IPS DF 4.7 (cell line): ENCODE measurements at regions not wholly inside any gene's neighbourhood (a gene's known extent, or its start where the extent isn't known, plus 50 kb on each side); places are given as distances from the start of the nearest gene placed in this dataset.
"Not testable (repeated sequence)": the region's sequence is repeated elsewhere in the genome, so short reads cannot be mapped to it uniquely, and the experiment has no call there.

ENCODE experiments used
- DNase-seq: peaks from one replicate; pipeline ENCODE4 v3.0.0-alpha.2; 2013; ENCODE audit warnings: low spot score; ENCODE audit errors: extremely low read depth

- DNase-seq: not testable (repeated sequence)
Observed at GRCh38 chr1:222470252-222470805, 77.6 kb downstream of the HHIPL2 start.

- no peak for DNase-seq
Observed at GRCh38 chr1:222466150-222466865, 81.6 kb downstream of the HHIPL2 start.

DNA sequence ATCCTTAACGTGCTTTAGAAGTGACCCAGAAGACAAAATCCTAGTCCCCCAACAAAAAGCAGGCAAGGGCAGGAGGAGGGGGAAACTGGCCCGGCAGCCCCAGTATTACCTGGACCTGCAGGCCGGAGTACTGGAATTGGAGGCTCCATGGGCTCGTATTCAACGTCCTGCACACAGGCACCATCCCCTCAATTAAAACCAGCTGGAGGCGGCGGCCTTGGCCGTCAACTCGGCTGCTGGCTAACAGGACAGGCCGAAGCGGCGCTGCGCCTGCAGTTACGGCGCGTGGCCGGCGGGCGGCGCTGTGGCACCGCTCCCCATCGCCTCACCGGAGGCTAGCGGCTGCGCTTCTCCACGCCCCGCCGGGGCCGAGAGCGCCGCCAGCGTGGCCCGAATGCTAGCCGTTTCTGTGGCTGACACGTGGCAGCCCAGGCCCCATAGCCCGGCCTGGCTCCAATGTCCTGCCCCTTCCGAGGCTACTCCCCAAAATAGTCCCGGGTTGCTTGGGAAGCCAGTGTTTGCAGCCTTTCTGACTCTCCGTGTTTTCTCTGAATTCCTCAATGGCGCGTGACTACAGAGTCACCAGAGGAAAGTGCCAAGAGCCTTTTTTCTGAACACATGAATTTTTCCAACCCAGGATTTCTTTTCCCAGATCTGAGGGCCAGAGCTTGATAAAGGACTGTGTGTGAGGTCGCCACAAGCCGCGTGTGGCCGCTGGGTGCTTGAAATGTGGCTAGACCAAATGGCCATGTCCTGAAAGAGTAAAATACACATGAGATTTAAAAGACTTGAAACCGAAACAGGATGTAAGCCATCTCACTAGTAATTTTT, 82.5 kb downstream of the HHIPL2 start:
- DNase-seq: no peak

DNA sequence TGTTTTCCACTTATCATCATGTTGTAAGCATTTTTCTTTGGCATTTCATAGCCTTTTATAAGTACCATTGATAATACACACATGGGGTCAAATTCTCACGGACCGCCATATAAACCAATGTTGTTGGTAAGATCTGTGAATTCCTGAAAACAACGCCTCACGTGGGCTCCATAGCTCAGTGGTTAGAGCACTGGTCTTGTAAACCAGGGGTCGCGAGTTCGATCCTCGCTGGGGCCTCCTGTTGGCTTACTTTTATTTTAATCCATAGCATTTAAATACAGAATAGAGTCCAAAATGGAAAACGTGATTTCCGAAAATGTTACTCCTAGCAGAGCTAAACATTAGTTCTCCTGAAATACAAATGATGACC, 83.1 kb downstream of the HHIPL2 start:
- DNase-seq: no peak

- no peak for DNase-seq
Observed at GRCh38 chr1:222463059-222463730, 84.7 kb downstream of the HHIPL2 start.

DNA sequence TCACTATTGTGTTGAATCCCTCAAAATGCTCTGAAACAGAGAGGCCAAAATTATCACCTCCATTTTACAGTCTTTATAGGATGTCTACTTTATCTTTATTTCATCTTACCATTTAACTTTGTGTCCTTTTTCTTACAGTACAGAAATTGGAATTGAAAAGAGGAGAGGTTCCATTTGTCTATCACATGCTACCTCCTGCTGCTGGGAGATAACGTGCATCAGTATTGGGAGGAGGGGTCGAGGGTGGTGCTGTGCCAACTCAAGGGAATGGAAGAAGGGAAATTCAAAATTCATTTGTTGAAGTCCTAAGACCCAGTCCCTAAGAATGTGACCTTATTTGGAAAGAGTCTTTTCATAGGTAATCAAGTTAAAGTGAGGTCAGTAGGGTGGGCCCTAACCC, 85.3 kb downstream of the HHIPL2 start:
- DNase-seq: no peak

DNA sequence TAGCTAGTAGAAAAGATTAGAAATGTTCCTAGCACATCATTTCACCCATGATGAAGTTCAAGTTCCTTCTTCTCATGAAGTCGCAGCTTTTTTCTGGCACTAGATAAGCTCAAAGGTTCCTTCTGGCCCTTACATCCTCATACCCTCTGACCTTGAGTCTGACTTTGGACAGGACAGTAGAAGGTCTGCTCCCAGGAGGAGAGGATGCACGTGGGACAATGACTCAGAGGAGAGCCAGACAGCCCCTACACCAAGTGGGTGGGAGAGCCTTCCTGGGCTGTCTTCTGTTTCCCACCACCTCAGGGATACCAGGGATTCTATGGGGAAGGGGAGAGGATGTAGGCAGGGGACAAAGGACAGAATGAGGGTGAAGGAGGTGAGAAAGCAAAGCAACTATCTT, 86.0 kb downstream of the HHIPL2 start:
- no peak for DNase-seq

DNA sequence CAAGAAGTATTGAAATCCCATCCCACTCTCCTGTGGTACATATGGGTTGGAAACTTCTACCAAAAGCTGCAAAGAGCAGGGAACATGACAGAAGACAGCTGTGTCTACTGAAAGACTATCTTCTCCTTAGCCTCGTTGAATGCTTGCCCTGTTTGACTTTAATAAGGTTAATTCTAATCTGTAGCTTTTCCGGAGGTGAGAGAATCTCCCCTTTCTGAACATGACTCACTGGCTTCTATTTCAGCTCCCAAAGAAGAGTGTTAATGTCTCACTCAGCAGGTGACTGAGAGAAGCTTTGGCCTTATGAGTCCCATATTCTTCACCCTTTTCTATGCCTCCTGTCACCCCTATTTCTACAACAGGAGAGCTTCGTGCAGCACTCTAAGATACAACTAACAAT, 88.3 kb downstream of the HHIPL2 start:
- no peak for DNase-seq

DNA sequence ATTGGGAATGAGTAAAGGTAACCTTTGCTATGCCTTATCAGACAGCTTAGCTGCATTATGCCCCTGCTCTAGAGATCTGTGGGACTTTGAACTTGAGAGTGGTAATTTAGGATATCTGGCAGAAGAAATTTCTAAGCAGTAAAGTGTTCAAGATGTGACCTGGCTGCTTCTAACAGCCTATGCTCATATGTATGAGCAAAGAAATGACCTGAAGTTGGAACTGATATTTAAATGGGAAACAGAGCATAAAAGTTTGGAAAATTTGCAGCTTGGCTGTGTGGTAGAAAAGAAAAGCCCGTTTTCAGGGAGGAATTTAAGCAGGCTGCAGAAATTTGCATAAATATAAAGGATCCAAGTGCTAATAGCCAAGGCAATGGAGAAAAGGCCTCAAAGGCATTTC, 90.4 kb downstream of the HHIPL2 start:
- no peak for DNase-seq

GRCh38 chr1:222457084-222457483, 90.8 kb downstream of the HHIPL2 start:
- DNase-seq: no peak

- no peak for DNase-seq
Observed at GRCh38 chr1:222455188-222455879, 92.6 kb downstream of the HHIPL2 start.

GRCh38 chr1:222454782-222455181, 93.1 kb downstream of the HHIPL2 start:
- no peak for DNase-seq

- DNase-seq: no peak
Observed at GRCh38 chr1:222454186-222454585, 93.7 kb downstream of the HHIPL2 start.

DNA sequence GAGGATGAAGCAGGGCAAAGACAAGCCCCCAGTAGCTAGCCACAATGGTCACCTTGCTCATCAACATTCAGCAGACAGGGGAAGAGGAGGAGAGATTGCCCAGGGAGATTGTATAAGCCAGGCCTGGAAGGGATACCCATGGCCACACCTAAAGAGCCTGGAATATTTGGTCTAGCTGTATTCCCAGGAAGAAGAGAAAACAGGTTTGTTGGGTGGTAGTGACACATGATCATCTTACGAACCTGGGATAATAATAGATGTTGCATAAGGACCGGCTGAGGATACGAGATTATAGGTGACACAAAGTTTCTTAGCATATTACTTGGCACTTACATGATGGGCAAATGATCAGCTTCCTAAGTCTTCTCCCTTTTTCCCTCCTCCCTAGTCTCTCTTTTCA, 95.9 kb downstream of the HHIPL2 start:
- no peak for DNase-seq

DNA sequence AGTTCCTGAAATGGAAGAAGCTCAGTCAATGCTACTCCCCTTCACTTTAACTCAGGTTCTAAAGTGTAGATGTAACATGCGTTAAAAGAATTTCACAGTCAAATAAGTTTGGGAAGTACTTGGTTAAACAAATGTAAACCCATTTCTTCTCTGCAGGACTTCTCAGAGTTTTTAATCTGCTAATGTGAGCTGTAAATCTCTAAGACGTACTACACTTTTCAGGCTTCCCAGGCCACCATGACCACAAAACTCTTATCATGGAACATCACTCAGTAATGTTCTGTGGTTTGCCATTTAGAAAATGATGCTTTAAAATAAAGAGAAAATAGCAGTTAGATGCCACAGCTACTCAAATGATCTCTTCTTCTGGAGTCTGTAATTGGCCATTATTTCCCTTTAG, 104.3 kb downstream of the HHIPL2 start:
- DNase-seq: no peak

DNA sequence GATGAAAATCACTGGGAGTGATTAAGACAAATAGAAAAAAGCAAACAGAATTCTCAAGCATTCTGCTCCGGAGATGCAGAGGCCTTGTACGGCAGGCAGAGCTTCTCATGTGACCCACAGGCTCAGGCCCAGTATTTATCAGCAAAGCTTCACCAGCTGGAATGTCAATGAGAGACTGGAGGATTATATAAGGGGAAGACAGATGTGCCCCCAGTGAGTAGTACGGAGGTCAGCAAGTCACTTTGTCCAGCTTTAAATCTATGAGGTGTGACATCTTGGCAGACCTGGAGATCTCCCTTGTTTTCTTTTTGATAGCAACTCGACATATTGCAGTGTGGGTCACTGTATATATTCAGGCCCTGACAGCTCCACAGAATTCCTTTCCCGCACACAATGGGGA, 106.8 kb downstream of the HHIPL2 start:
- no peak for DNase-seq

- no peak for DNase-seq
Observed at GRCh38 chr1:222424826-222425225, 123.1 kb downstream of the HHIPL2 start.

DNA sequence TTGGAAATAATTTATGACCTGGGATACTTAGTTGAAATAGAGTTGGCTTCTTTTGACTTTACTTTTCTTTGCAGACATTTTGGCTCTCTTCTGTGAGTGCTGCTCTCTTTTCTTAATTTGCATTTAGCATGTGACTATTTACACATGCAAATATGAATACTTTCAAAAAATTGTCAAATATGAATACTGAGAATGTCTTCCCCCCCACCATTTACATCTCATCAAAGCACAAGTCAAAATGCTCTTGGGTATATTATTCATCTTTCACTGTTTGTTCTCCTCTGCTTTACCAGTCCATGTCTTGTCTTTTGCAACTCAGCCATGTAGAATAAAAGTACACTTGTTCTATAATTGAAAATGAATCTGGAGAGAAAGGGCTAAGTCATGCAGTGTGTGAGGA, 126.5 kb downstream of the HHIPL2 start:
- no peak for DNase-seq

GRCh38 chr1:222420633-222421032, 127.3 kb downstream of the HHIPL2 start:
- DNase-seq: no peak

DNA sequence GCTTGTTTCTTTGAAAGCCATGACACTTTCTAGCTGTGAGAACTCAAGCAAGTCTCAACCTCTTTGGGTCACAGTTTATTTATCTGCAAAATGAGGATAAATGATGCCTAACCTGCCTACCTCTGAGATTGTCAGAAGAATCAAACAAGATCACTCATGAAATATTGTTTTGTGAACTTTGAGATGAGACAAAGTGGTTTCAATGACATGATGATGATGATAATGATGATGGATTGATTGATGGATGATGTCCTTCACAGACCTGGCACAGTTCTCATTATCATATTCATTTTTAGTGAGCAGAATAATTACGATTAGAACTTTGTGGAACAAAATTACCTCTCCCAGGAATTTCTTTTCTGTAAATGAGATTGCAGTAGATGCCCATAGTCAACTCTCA, 129.2 kb downstream of the HHIPL2 start:
- no peak for DNase-seq

- DNase-seq: no peak
Observed at GRCh38 chr1:222417264-222417663, 130.6 kb downstream of the HHIPL2 start.
